ENCODE measurements at regions not wholly inside any gene's neighbourhood (a gene's known extent, or its start where the extent isn't known, plus 50 kb on each side); places are given as distances from the start of the nearest gene placed in this dataset.

GRCh38 chr5:145598983-145599382 is 236.2 kb downstream of the PRELID2 start:
- H3K4me1 ChIP-seq: no peaks in the 10 kb centered on the region
- TF ChIP-seq CTCF (IDR thresholded peaks at IDR 0.05): no peak

DNA sequence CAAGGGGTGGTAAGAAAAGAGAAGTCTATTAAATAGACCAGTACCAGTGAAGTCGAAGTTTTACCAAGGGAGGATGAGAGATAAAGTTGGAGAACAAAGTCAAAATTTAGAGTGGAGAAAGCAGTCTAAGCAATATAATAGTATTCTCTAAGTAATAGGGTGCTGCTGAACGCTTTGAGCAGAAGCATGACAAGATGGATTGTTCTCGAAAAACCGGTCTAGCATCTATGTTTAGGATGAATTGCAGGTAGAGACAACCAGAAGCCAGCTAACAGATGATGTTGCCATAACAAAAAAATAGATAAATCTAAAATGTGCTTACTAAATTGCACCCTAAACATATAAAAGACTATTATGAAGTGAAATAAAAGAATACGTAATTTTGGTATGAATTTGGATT is 237.0 kb downstream of the PRELID2 start:
- intact Hi-C loops (cut with DNase I): no loop called here
- Histone ChIP-seq H3K4me1 (no peaks in the 10 kb centered on the region), H3K27me3 (no peaks in the 10 kb centered on the region), H3K27ac (no peak overlapping the region), H3K36me3 (no peaks in the 10 kb centered on the region), H3K4me3 (no peak overlapping the region), H3K9me3 (no peaks in the 10 kb centered on the region)
- DNase-seq (ENCODE audit: low spot score in 2 of 2): no peak
- no peak for TF ChIP-seq CTCF (IDR thresholded peaks at IDR 0.05)

More at GRCh38 chr5:145598983-145599382, 236.2 kb downstream of the PRELID2 start:
- no peak overlapping the region for H3K27ac ChIP-seq
- no peaks in the 10 kb centered on the region for H3K9me3 ChIP-seq
- H3K36me3 ChIP-seq: no peaks in the 10 kb centered on the region
- H3K27me3 ChIP-seq: no peaks in the 10 kb centered on the region
- intact Hi-C loops (cut with DNase I): no loop called here
- no peak for DNase-seq (ENCODE audit: low spot score in 2 of 2)
- no peak overlapping the region for H3K4me3 ChIP-seq

DNA sequence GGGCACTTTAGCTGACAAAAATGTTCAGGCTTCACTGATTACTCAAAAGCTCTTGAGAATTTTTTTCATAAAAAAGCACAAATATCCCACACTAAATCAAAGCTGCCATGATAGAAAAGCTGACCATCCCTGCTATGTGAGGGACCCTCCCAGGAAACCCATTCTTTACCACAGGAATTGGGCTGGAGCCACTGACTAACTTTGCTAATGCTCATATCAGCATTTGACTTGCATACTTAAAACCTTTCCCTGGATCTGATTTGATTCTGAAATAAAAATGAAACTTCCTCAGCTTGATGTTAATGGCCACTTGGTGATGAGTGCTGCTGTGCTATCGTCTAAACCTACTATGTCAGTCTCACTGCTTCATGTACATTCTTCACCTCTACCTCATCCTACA is 243.6 kb downstream of the PRELID2 start:
- Histone ChIP-seq H3K27ac (no peak overlapping the region), H3K9me3 (no peaks in the 10 kb centered on the region), H3K27me3 (no peaks in the 10 kb centered on the region), H3K36me3 (no peaks in the 10 kb centered on the region), H3K4me3 (no peak overlapping the region), H3K4me1 (no peaks in the 10 kb centered on the region)
- no peak for TF ChIP-seq CTCF (IDR thresholded peaks at IDR 0.05)
- DNase-seq (ENCODE audit: low spot score in 2 of 2): no peak
- intact Hi-C loops (cut with DNase I): no loop called here

- intact Hi-C loops (cut with DNase I): no loop called here
- TF ChIP-seq CTCF (IDR thresholded peaks at IDR 0.05): no peak
- H3K4me3 ChIP-seq: no peak overlapping the region
- H3K4me1 ChIP-seq: no peaks in the 10 kb centered on the region
- H3K27me3 ChIP-seq: no peaks in the 10 kb centered on the region
- no peak overlapping the region for H3K27ac ChIP-seq
- no peak for DNase-seq (ENCODE audit: low spot score in 2 of 2)
- no peaks in the 10 kb centered on the region for H3K9me3 ChIP-seq
- no peaks in the 10 kb centered on the region for H3K36me3 ChIP-seq
These were observed 246.1 kb downstream of the PRELID2 start for GRCh38 chr5:145589063-145589462.

DNA sequence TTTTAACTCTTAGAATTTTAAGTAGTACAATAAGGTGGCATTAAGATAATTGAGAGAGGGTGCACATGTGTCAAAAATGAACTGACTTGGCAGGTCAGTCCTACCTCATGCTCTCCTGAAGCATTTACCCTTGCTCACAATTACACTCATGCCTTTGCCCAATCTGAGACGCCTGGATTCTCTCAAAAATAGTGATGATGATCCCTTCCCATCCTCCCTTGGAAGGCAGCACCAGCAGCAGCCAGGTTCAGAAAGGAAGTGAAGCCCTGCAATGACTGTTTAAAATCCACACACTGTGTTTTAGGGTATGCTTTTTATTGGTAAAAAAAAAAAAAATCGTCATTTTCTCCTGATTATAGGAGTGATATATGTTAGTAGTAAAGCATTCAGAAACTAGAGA is 246.6 kb downstream of the PRELID2 start:
- Histone ChIP-seq H3K4me3 (no peak overlapping the region), H3K36me3 (no peaks in the 10 kb centered on the region), H3K4me1 (no peaks in the 10 kb centered on the region), H3K9me3 (no peaks in the 10 kb centered on the region), H3K27me3 (no peaks in the 10 kb centered on the region), H3K27ac (no peak overlapping the region)
- intact Hi-C loops (cut with DNase I): no loop called here
- no peak for TF ChIP-seq CTCF (IDR thresholded peaks at IDR 0.05)
- no peak for DNase-seq (ENCODE audit: low spot score in 2 of 2)

DNA sequence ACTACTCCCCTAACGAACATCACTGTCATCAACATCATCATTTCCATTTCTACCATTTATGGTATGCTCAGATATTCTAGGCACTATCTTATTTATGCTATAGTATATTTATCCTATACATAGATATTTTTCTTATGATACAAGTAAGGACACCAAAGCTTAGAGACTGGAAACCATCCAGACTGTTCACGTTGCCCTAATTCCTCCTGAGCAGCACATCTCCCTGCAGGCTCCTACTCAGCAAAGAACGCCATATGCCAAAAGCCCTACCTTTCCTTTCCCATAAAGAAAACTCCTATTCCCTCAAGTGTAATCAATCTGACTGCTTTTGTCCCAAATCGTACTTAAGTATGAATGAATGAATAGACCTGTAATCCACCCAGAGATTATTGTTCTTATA is 247.0 kb downstream of the PRELID2 start:
- no peak for TF ChIP-seq CTCF (IDR thresholded peaks at IDR 0.05)
- no peaks in the 10 kb centered on the region for H3K4me1 ChIP-seq
- no peak overlapping the region for H3K4me3 ChIP-seq
- no peak overlapping the region for H3K27ac ChIP-seq
- H3K27me3 ChIP-seq: no peaks in the 10 kb centered on the region
- no peaks in the 10 kb centered on the region for H3K9me3 ChIP-seq
- no peaks in the 10 kb centered on the region for H3K36me3 ChIP-seq
- no peak for DNase-seq (ENCODE audit: low spot score in 2 of 2)
- intact Hi-C loops (cut with DNase I): no loop called here

All from ascending aorta (tissue), 2 donors.